ENCODE measurements at regions not wholly inside any gene's neighbourhood (a gene's known extent, or its start where the extent isn't known, plus 50 kb on each side); places are given as distances from the start of the nearest gene placed in this dataset.

GRCh38 chrX:39710776-39711175 is 387.0 kb downstream of the BCOR start:
- TF ChIP-seq CTCF (IDR thresholded peaks at IDR 0.05) (no peak), POLR2A (IDR thresholded peaks at IDR 0.05) (no peak)

Data from body of pancreas (tissue), 4 donors.